ENCODE measurements at regions not wholly inside any gene's neighbourhood (a gene's known extent, or its start where the extent isn't known, plus 50 kb on each side); places are given as distances from the start of the nearest gene placed in this dataset.
"Not testable (repeated sequence)": the region's sequence is repeated elsewhere in the genome, so short reads cannot be mapped to it uniquely, and the experiment has no call there.

- no peak for DNase-seq (ENCODE audit: extremely low read depth in 1 of 11, low read depth in 9 of 11, low spot score in 4 of 11)
Measured at GRCh38 chr14:41549821-41550607, 56.7 kb upstream of the LRFN5 start.

GRCh38 chr14:41549282-41549681, 57.4 kb upstream of the LRFN5 start:
- no peak for DNase-seq (ENCODE audit: extremely low read depth in 1 of 11, low read depth in 9 of 11, low spot score in 4 of 11)

DNA sequence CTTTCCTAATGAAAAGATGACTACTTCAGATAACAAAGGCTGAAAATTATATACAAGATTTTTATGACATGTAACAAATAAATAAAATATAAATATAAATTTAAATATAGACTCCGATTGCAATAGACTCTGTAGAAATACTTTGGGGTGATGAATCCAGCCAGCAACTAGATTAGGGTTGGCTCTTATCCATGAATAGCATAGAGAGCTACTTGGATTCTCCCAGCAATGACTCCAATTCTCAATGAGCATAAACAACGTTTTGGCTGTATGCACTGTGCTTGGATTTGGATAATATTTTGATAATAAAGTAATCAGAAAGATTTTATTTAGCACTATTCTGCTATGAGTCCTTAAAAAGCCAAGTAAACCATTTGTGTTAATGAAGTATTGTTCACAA, 58.0 kb upstream of the LRFN5 start:
- no peak for DNase-seq (ENCODE audit: extremely low read depth in 1 of 11, low read depth in 9 of 11, low spot score in 4 of 11)

DNA sequence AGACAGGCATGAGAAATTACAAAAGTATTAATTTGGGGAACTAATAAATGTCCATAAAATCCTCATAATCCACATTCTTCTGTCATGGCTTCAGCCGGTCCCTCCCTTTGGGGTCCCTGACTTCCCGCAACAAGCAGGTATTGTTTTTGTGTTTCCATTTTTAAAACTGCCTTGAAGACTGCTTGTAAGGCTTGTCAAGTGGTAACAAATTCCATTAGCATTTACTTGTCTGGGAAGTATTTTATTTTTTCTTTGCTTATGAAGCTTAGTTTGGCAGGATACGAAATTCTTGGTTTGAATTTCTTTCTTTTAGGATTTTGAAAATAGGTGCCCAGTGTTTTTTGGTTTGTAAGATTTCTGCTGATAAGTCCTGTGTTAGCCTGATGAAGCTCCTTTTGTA, 65.3 kb upstream of the LRFN5 start:
- DNase-seq (ENCODE audit: extremely low read depth in 1 of 11, low read depth in 9 of 11, low spot score in 4 of 11) = no peak

- DNase-seq (ENCODE audit: extremely low read depth in 1 of 11, low read depth in 9 of 11, low spot score in 4 of 11) = no peak
Measured at GRCh38 chr14:41532255-41532654, 74.4 kb upstream of the LRFN5 start.

- no peak for DNase-seq (ENCODE audit: extremely low read depth in 1 of 11, low read depth in 9 of 11, low spot score in 4 of 11)
Measured at GRCh38 chr14:41521891-41522290, 84.8 kb upstream of the LRFN5 start.

- not testable (repeated sequence) for DNase-seq (ENCODE audit: extremely low read depth in 1 of 11, low read depth in 9 of 11, low spot score in 4 of 11)
Measured at GRCh38 chr14:41518030-41518429, 88.6 kb upstream of the LRFN5 start.

GRCh38 chr14:41506552-41506951, 100.1 kb upstream of the LRFN5 start:
- no peak for DNase-seq (ENCODE audit: extremely low read depth in 1 of 11, low read depth in 9 of 11, low spot score in 4 of 11)

DNA sequence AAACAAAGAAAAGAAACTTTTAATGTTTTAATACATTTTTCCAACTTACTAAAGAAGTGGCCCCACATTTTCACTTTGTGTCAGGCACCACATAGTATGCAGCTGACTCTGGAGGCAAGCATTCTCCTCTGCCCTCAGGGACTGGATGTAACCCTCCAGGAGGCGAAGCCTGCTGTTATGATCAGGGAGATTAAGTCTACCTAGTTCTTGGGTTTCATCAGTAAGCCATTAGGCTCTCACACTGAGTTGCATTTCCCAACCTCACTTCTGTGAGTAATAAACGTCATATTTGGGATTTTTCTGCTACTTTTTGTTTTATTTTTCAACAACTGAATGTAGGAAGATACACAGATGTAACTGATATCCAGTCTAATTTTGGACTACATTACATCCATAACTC, 101.2 kb upstream of the LRFN5 start:
- DNase-seq (ENCODE audit: extremely low read depth in 1 of 11, low read depth in 9 of 11, low spot score in 4 of 11) = no peak

DNA sequence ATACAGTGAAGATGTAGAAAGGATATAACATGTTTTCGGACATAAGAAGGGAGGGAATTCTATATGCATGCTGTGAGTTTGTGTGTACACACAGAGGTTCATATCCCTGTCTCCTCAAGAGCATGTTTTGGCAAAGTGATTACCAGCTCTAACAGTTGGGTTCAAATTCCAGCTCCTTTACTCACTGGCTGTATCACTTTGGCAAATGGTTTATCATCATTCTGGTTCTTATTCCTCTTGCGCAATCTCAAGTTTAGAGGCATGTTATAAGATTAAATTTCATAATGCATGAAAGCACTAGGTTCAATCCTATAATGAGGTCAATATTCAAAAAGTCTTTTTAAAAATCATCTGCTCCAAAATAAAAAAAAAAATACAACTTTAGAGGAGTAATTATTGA, 107.7 kb upstream of the LRFN5 start:
- no peak for DNase-seq (ENCODE audit: extremely low read depth in 1 of 11, low read depth in 9 of 11, low spot score in 4 of 11)

DNA sequence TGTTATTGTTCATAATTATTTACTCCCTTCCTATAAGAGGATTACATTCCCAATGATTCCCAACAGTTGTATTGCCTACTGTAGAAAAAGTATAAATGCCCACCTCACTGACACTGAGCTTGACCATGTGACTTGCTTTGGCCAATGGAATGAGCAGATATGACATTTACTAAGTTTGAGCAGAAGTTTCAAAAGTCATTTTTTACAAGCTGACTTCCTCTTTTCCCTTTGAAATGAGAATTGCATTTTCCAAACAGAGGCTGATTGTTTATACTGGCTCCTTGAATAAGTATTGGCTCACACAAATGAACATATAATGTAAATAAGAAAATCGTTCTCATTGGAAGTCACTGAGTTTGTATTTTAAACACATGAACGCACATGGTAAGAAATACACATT, 116.4 kb upstream of the LRFN5 start:
- DNase-seq (ENCODE audit: extremely low read depth in 1 of 11, low read depth in 9 of 11, low spot score in 4 of 11) = no peak

- no peak for DNase-seq (ENCODE audit: extremely low read depth in 1 of 11, low read depth in 9 of 11, low spot score in 4 of 11)
Measured at GRCh38 chr14:41489315-41489972, 117.2 kb upstream of the LRFN5 start.

DNA sequence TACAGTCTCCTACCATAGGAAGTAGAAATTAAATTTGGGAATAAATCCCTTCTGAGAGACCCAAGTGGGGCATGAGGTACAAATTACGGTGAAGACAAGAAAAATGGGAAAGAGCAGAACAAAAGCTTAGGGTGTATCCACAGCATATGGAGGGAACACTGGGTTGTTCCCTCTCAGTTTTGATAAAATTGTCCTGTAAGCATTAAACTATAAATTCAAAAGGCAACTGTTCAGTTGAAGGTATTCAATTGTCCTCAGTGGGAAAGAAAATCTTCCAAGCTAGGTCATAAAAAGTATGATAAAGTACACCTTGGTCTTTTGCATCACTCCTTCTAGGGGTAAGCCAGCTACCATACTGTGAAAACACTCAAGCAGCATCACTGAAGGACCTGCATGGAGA, 118.3 kb upstream of the LRFN5 start:
- DNase-seq (ENCODE audit: extremely low read depth in 1 of 11, low read depth in 9 of 11, low spot score in 4 of 11) = no peak

GRCh38 chr14:41482861-41483260, 123.8 kb upstream of the LRFN5 start:
- DNase-seq (ENCODE audit: extremely low read depth in 1 of 11, low read depth in 9 of 11, low spot score in 4 of 11) = no peak

- DNase-seq (ENCODE audit: extremely low read depth in 1 of 11, low read depth in 9 of 11, low spot score in 4 of 11) = no peak
Measured at GRCh38 chr14:41476526-41476925, 130.2 kb upstream of the LRFN5 start.

DNA sequence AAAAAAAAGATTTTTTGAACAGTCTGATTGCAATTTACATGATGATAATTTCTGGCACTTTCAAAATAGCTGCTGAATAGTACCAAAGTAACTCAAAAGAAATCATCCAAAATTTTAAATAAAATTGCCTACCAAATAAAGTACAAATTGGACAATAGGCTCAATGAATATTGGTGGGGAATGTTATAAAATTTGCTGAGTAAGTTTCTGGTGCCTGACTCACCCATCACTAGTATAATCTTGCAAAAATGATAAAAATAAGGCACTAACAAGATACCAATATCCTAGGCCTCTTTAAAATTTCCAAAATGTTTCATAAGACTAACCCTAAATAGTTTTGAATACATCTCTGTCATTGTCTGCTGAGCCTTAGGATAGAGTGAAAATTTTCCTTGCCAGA, 145.3 kb upstream of the LRFN5 start:
- DNase-seq (ENCODE audit: extremely low read depth in 1 of 11, low read depth in 9 of 11, low spot score in 4 of 11) = no peak

DNA sequence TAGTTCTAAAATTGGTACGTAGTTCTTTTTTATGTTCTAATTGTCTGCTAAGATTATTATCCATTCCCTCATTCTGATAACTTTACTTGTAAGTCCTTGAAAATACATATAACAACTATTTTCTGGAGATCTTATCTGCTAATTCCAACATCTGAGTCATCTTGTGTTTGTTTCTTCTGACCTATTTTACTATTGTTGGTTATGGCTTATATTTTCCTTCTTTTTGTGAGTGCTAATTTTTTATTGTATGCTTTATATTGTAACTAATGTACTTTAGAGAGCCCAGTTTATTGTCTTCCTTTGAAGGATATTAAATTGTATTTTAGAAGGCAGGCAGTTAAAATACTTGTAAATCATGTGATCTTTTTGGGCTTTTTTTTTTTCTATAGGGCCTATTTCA, 149.3 kb upstream of the LRFN5 start:
- no peak for DNase-seq (ENCODE audit: extremely low read depth in 1 of 11, low read depth in 9 of 11, low spot score in 4 of 11)

DNA sequence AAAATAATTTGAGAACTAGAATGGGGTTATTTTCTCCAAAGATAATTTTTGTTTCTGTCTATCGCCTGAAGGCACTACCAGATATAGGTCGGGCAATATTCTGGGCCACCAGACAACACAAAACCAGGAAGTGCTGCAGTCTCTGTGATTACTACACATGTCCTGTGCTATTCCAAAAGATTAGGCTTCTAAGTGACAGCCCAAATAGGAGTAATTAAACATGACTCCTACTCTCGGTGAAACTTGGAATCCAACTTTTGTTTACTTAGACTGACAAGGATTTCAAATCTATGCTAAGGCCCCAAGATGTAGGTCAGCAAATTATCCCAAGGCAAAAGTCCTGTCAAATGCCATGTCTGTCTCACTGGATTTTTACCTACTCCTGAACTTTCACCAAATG, 157.6 kb upstream of the LRFN5 start:
- DNase-seq (ENCODE audit: extremely low read depth in 1 of 11, low read depth in 9 of 11, low spot score in 4 of 11) = no peak

DNA sequence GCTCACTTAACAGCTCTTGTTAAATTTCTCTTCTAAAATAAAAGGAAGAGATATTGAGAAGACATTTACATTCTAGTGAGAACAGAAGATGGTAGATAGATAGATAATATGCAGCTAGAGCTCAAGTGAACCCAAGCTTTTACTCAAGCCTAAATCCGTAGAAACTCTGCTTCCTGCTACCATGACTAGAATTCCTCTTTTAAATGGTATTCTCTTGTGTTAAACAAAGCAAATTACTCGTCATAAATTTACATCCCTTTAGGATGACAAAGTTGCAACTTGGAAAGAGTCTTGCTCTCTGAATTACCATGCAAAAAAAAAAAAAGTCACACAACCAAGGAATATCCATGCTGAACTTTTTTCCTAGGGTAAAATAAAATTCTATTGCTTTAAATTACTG, 160.7 kb upstream of the LRFN5 start:
- DNase-seq (ENCODE audit: extremely low read depth in 1 of 11, low read depth in 9 of 11, low spot score in 4 of 11) = no peak

GRCh38 chr14:41423503-41423902, 183.2 kb upstream of the LRFN5 start:
- no peak for DNase-seq (ENCODE audit: extremely low read depth in 1 of 11, low read depth in 9 of 11, low spot score in 4 of 11)

DNA sequence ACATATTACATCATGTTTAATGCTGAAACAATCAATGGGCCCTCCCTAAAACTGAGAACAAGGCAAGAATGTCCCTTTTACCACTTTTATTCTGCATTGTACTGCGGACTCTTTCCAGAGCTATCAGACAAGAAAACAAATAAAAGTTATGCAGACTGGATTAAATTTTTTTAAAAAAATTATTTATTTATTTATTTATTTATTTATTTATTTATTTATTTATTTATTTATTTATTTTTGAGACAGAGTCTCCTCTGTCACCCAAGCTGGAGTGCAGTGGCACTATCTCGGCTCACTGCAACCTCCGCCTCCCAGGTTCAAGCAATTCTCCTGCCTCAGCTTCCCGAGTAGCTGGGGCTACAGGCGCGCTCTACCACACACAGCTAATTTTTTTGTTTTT, 185.4 kb upstream of the LRFN5 start:
- DNase-seq (ENCODE audit: extremely low read depth in 1 of 11, low read depth in 9 of 11, low spot score in 4 of 11) = not testable (repeated sequence)

All from renal cortex interstitium (tissue), 11 donors.